Liver (tissue), 8 donors: ENCODE measurements at regions not wholly inside any gene's neighbourhood (a gene's known extent, or its start where the extent isn't known, plus 50 kb on each side); places are given as distances from the start of the nearest gene placed in this dataset.

Source experiments
- DNase-seq: peaks from one replicate; pipeline ENCODE4 v3.0.0-alpha.2; 2017; ENCODE audit warnings: low spot score
- H3K27ac ChIP-seq, 2 donors: one replicate each; pipeline ENCODE4 v1.7.0; 2013; ENCODE audit warnings: inconsistent platforms in 2 of 2, low read length in 2 of 2, control low read depth in 1 of 2, low read depth in 1 of 2, mild to moderate bottlenecking in 1 of 2
- H3K27me3 ChIP-seq, 4 donors: one replicate each; pipeline versions ENCODE4 v1.6.1 to v1.7.0; 2013; ENCODE audit warnings: low read length in 3 of 4, inconsistent platforms in 1 of 4, mild to moderate bottlenecking in 1 of 4, moderate library complexity in 1 of 4; ENCODE audit not compliant: control insufficient read depth in 4 of 4, insufficient read depth in 4 of 4
- H3K36me3 ChIP-seq, 4 donors: one replicate each; pipeline versions ENCODE4 v1.6.1 to v1.7.0; 2013; ENCODE audit warnings: low read length in 3 of 4, mild to moderate bottlenecking in 3 of 4, low read depth in 1 of 4, moderate library complexity in 1 of 4; ENCODE audit not compliant: control insufficient read depth in 4 of 4, insufficient read depth in 3 of 4
- H3K4me1 ChIP-seq, 4 donors: one replicate each; pipeline versions ENCODE4 v1.6.1 to v1.7.0; 2013; ENCODE audit warnings: low read length in 3 of 4, mild to moderate bottlenecking in 3 of 4, moderate library complexity in 1 of 4; ENCODE audit not compliant: control insufficient read depth in 4 of 4, insufficient read depth in 4 of 4
- H3K4me3 ChIP-seq, 3 donors: one replicate each; pipeline versions ENCODE4 v1.6.1 to v1.7.0; 2013; ENCODE audit warnings: low read length in 3 of 3, control low read depth in 1 of 3, low read depth in 1 of 3, mild to moderate bottlenecking in 1 of 3
- H3K9ac ChIP-seq, 2 donors: one replicate each; pipeline ENCODE4 v1.7.0; 2013; ENCODE audit warnings: low read length in 2 of 2, mild to moderate bottlenecking in 2 of 2, moderate library complexity in 2 of 2, control low read depth in 1 of 2, low read depth in 1 of 2
- H3K9me3 ChIP-seq, 4 donors: one replicate each; pipeline versions ENCODE4 v1.6.1 to v1.7.0; 2013; ENCODE audit warnings: low read length in 3 of 4; ENCODE audit not compliant: control insufficient read depth in 4 of 4
- FOXA1 ChIP-seq: IDR thresholded peaks from 2 replicates; pipeline ENCODE4 v1.6.1; 2016; ENCODE audit warnings: antibody characterized with exemption
- GABPA ChIP-seq, 2 donors: IDR thresholded peaks in 1 of 2; conservative IDR thresholded peaks in 1 of 2; 2 replicates each; pipeline ENCODE4 v1.6.1; 2016; ENCODE audit warnings: antibody characterized with exemption in 2 of 2, mild to moderate bottlenecking in 1 of 2, moderate library complexity in 1 of 2
- HNF4A ChIP-seq, 2 donors: conservative IDR thresholded peaks; 2 replicates each; pipeline ENCODE4 v1.6.1; 2016; ENCODE audit warnings: antibody characterized with exemption in 2 of 2, mild to moderate bottlenecking in 2 of 2
- HNF4G ChIP-seq: IDR thresholded peaks from 2 replicates; pipeline ENCODE4 v1.6.1; 2016; ENCODE audit warnings: antibody characterized with exemption
- JUND ChIP-seq, 2 donors: IDR thresholded peaks; 2 replicates each; pipeline ENCODE4 v1.6.1; 2016; ENCODE audit warnings: antibody characterized with exemption in 2 of 2
- NR2F2 ChIP-seq: IDR thresholded peaks from 2 replicates; pipeline ENCODE4 v1.6.1; 2016; ENCODE audit warnings: antibody characterized with exemption
- RXRA ChIP-seq, 2 donors: IDR thresholded peaks; 2 replicates each; pipeline ENCODE4 v1.6.1; 2017 to 2018; ENCODE audit warnings: antibody characterized with exemption in 2 of 2, mild to moderate bottlenecking in 1 of 2
- YY1 ChIP-seq: IDR thresholded peaks from 2 replicates; pipeline ENCODE4 v1.6.1; 2016; ENCODE audit warnings: antibody characterized with exemption, mild to moderate bottlenecking
- WGBS: extraction: QIAGEN DNeasy Blood & Tissue Kit; methylation state at CpG from one replicate; pipeline ENCODE4 v1.1.7; 2013; 5-methylcytosine and 5-hydroxymethylcytosine counted together
- TF ChIP-seq, protein P1 (sequence below): IDR thresholded peaks from 2 replicates; pipeline ENCODE4 v1.6.1; 2016; ENCODE audit warnings: antibody characterized with exemption
- TF ChIP-seq, protein P2 (sequence below): IDR thresholded peaks from 2 replicates; pipeline ENCODE4 v1.6.1; 2016; ENCODE audit warnings: antibody characterized with exemption
- TF ChIP-seq, protein P3 (sequence below): fragments of 150-350 bp; IDR thresholded peaks from 2 replicates; pipeline ENCODE4 v1.5.1; 2017; ENCODE audit warnings: improper control_type of control experiment, low read depth, low read length; ENCODE audit not compliant: missing input control
- TF ChIP-seq, protein P4 (sequence below): IDR thresholded peaks from 2 replicates; pipeline ENCODE4 v1.6.1; 2016; ENCODE audit warnings: antibody characterized with exemption, mild to moderate bottlenecking
- TF ChIP-seq, protein P5 (sequence below): IDR thresholded peaks from 2 replicates; pipeline ENCODE4 v1.6.1; 2016; ENCODE audit warnings: antibody characterized with exemption
- donor health status: healthy.
- donor health status: healthy.
- donor health status: healthy.
- donor health status: healthy.
- donor health status: healthy.

DNA sequence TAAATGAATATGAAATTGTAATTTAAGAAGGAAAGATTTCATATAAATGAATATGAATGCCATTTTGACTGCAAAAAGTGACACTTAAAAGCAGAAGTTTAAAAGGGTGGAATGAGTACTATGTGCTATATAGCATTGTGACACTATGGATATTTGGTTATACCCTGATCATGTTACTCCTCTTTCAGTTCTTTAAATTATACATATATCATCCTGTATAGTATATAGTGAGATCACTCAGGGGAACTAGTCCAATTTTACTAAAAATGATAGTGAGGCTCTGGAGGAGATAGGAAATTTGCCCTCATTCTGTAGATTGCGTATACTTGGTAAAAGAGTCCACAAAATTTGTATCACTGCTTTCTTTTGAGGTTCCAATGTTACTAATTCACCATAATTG lies 155.7 kb upstream of the BTG1 start:
- WGBS = 95% methylated on average over 1 of the region's 1 CpG

DNA sequence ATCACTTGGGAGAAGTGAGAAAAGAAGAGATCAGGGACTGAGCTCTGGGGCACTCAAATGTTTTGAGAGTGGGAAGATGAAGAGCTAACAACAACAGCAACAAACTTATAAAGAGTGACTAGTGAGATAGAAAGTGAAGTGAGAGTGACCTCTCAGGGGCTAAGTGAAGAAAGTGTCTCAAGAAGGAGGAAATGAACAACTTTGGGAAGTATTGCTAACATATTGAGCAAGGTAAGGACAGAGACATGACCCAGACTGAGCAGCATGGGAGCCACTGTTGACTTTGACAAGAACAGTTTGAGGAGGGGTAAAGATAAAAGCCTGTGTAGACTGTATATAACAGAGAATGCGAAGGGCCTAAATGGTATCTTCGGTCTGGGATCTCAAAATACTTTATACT lies 155.1 kb upstream of the BTG1 start:
- no peaks in the 10 kb centered on the region for H3K9me3 ChIP-seq
- over 99% methylated on average over 2 of the region's 2 CpGs for WGBS
- no peaks in the 10 kb centered on the region for H3K27me3 ChIP-seq
- H3K27ac ChIP-seq = no peak overlapping the region
- no peak for DNase-seq
- no peak for TF ChIP-seq YY1
- TF ChIP-seq FOXA1 = no peak
- TF ChIP-seq, protein P1, sequence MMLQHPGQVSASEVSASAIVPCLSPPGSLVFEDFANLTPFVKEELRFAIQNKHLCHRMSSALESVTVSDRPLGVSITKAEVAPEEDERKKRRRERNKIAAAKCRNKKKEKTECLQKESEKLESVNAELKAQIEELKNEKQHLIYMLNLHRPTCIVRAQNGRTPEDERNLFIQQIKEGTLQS = no peak
- TF ChIP-seq HNF4G = no peak
- no peak overlapping the region for H3K9ac ChIP-seq
- no peaks in the 10 kb centered on the region for H3K4me1 ChIP-seq
- no peaks in the 10 kb centered on the region for H3K36me3 ChIP-seq
- no peak overlapping the region for H3K4me3 ChIP-seq

More for the DNA sequence above, 155.7 kb upstream of the BTG1 start:
- H3K4me1 ChIP-seq = no peaks in the 10 kb centered on the region
- H3K9ac ChIP-seq = no peak overlapping the region
- H3K27ac ChIP-seq = no peak overlapping the region
- no peaks in the 10 kb centered on the region for H3K36me3 ChIP-seq
- TF ChIP-seq JUND (IDR thresholded peaks at IDR 0.05) = no peak
- no peaks in the 10 kb centered on the region for H3K27me3 ChIP-seq
- no peak overlapping the region for H3K4me3 ChIP-seq
- no peaks in the 10 kb centered on the region for H3K9me3 ChIP-seq
- DNase-seq = no peak

DNA sequence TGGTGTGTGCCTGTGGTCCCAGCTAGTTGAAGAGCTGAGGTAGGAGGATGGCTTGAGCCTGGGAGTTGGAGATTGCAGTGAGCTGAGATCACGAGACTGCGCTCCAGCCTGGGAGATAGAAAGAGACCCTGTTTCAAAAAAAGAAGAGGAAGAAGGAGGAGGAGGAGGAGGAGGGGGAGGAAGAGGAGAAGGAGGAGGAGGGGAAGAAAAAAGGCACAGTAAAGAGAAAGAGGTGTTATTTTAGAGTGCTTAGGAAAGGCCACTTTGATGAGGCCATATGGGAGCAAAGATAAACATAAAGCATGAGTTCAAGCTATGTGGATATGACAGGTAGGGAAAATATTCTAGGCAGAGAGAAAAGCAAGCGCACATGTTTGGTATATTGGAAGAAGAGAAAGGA lies 154.1 kb upstream of the BTG1 start:
- DNase-seq = no peak
- TF ChIP-seq FOXA1 (no peak), GABPA (IDR thresholded peaks at IDR 0.05 in 1 of 2, conservative IDR thresholded peaks at IDR 0.05 in 1 of 2) (no peak), HNF4G (no peak), NR2F2 (no peak), RXRA (IDR thresholded peaks at IDR 0.05) (no peak), HNF4A (conservative IDR thresholded peaks at IDR 0.05) (no peak)
- TF ChIP-seq, protein P2, sequence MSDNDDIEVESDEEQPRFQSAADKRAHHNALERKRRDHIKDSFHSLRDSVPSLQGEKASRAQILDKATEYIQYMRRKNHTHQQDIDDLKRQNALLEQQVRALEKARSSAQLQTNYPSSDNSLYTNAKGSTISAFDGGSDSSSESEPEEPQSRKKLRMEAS = no peak
- TF ChIP-seq, protein P3, sequence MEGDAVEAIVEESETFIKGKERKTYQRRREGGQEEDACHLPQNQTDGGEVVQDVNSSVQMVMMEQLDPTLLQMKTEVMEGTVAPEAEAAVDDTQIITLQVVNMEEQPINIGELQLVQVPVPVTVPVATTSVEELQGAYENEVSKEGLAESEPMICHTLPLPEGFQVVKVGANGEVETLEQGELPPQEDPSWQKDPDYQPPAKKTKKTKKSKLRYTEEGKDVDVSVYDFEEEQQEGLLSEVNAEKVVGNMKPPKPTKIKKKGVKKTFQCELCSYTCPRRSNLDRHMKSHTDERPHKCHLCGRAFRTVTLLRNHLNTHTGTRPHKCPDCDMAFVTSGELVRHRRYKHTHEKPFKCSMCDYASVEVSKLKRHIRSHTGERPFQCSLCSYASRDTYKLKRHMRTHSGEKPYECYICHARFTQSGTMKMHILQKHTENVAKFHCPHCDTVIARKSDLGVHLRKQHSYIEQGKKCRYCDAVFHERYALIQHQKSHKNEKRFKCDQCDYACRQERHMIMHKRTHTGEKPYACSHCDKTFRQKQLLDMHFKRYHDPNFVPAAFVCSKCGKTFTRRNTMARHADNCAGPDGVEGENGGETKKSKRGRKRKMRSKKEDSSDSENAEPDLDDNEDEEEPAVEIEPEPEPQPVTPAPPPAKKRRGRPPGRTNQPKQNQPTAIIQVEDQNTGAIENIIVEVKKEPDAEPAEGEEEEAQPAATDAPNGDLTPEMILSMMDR = no peak
- TF ChIP-seq, protein P1 = no peak
- TF ChIP-seq, protein P4, sequence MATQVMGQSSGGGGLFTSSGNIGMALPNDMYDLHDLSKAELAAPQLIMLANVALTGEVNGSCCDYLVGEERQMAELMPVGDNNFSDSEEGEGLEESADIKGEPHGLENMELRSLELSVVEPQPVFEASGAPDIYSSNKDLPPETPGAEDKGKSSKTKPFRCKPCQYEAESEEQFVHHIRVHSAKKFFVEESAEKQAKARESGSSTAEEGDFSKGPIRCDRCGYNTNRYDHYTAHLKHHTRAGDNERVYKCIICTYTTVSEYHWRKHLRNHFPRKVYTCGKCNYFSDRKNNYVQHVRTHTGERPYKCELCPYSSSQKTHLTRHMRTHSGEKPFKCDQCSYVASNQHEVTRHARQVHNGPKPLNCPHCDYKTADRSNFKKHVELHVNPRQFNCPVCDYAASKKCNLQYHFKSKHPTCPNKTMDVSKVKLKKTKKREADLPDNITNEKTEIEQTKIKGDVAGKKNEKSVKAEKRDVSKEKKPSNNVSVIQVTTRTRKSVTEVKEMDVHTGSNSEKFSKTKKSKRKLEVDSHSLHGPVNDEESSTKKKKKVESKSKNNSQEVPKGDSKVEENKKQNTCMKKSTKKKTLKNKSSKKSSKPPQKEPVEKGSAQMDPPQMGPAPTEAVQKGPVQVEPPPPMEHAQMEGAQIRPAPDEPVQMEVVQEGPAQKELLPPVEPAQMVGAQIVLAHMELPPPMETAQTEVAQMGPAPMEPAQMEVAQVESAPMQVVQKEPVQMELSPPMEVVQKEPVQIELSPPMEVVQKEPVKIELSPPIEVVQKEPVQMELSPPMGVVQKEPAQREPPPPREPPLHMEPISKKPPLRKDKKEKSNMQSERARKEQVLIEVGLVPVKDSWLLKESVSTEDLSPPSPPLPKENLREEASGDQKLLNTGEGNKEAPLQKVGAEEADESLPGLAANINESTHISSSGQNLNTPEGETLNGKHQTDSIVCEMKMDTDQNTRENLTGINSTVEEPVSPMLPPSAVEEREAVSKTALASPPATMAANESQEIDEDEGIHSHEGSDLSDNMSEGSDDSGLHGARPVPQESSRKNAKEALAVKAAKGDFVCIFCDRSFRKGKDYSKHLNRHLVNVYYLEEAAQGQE = no peak
- TF ChIP-seq, protein P5, sequence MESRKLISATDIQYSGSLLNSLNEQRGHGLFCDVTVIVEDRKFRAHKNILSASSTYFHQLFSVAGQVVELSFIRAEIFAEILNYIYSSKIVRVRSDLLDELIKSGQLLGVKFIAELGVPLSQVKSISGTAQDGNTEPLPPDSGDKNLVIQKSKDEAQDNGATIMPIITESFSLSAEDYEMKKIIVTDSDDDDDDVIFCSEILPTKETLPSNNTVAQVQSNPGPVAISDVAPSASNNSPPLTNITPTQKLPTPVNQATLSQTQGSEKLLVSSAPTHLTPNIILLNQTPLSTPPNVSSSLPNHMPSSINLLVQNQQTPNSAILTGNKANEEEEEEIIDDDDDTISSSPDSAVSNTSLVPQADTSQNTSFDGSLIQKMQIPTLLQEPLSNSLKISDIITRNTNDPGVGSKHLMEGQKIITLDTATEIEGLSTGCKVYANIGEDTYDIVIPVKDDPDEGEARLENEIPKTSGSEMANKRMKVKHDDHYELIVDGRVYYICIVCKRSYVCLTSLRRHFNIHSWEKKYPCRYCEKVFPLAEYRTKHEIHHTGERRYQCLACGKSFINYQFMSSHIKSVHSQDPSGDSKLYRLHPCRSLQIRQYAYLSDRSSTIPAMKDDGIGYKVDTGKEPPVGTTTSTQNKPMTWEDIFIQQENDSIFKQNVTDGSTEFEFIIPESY = no peak
- no peak overlapping the region for H3K4me3 ChIP-seq
- 95% methylated on average over 3 of the region's 3 CpGs for WGBS
- H3K9ac ChIP-seq = no peak overlapping the region
- no peaks in the 10 kb centered on the region for H3K9me3 ChIP-seq
- no peak overlapping the region for H3K27ac ChIP-seq
- H3K36me3 ChIP-seq = no peaks in the 10 kb centered on the region
- H3K27me3 ChIP-seq = no peaks in the 10 kb centered on the region
- H3K4me1 ChIP-seq = no peaks in the 10 kb centered on the region
